K562 (cell line): ENCODE measurements at regions not wholly inside any gene's neighbourhood (a gene's known extent, or its start where the extent isn't known, plus 50 kb on each side); places are given as distances from the start of the nearest gene placed in this dataset.

Experiments used
- ATAC-seq: fragments of 200-7000 bp; cut with Tn5 transposase; 3 replicates; pipeline ENCODE4 v1.9.1; 2020; ENCODE audit warnings: moderate library complexity
- BruUV-seq: library from RNA; stranded (reverse); fragments of 400-500 nt; replicated peaks from 2 replicates; lab custom pipeline; 2021; lab: Mats Ljungman, UMichigan
- CTCF ChIA-PET: fragments of 300-600 bp; formaldehyde crosslinking; extraction: SDS; loops from one replicate; lab custom pipeline; 2021; ENCODE audit warnings: low intra/inter-chr PET ratio; lab: Yijun Ruan, JAX
- POLR2A ChIA-PET: fragments of 300-600, 350-650 bp; sonication (Branson Sonifier 250); formaldehyde crosslinking; extraction: SDS; loops from one replicate; lab custom pipeline; 2021; ENCODE audit warnings: antibody characterized with exemption, inconsistent platforms; lab: Yijun Ruan, JAX
- DNase-seq, 4 experiments: peaks; one replicate each; pipeline versions ENCODE4 v3.0.0 to v3.0.0-alpha.2; 2011 to 2018; ENCODE audit warnings: low spot score in 3 of 4, mixed read lengths in 3 of 4; ENCODE audit errors: extremely low read depth in 1 of 4
- FAIRE-seq: peaks from 2 replicates; lab custom pipeline; 2011; peaks lifted over from hg19 to GRCh38; lab: Jason Lieb, UNC
- H2AFZ ChIP-seq: 2 replicates; pipeline ENCODE4 v1.6.0; 2011; ENCODE audit warnings: low read depth, low read length, control low read depth, inconsistent platforms
- H3K27ac ChIP-seq: fragments of 200-600 bp; 3 replicates; pipeline ENCODE4 v1.8.0; 2011; ENCODE audit warnings: low read depth, mild to moderate bottlenecking, control low read depth, inconsistent platforms, low read length, moderate library complexity, mixed read lengths; ENCODE audit errors: extremely low read depth
- H3K27me3 ChIP-seq, 2 experiments: fragments of 300-600 bp in 1 of 2; 2 replicates in 1 of 2; 3 replicates in 1 of 2; pipeline versions ENCODE4 v1.6.0 to v1.8.0; 2011; ENCODE audit warnings: inconsistent platforms in 2 of 2, low read length in 2 of 2, mild to moderate bottlenecking in 1 of 2, mixed read lengths in 1 of 2, moderate library complexity in 1 of 2; ENCODE audit not compliant: control insufficient read depth in 2 of 2, insufficient read depth in 2 of 2
- H3K36me3 ChIP-seq: fragments of 300-600 bp; 3 replicates; pipeline ENCODE4 v1.8.0; 2011; ENCODE audit warnings: mild to moderate bottlenecking, low read length, inconsistent platforms; ENCODE audit not compliant: control insufficient read depth, insufficient read depth
- H3K4me1 ChIP-seq, 2 experiments: fragments of 200-600 bp in 1 of 2; replicated peaks in 1 of 2; 2 replicates in 1 of 2; 3 replicates in 1 of 2; pipeline versions ENCODE4 v1.5.1 to v1.8.0; 2011; ENCODE audit warnings: inconsistent platforms in 2 of 2, low read length in 2 of 2, mild to moderate bottlenecking in 1 of 2, mixed read lengths in 1 of 2, moderate library complexity in 1 of 2; ENCODE audit not compliant: control insufficient read depth in 2 of 2, insufficient read depth in 2 of 2
- H3K4me2 ChIP-seq: 2 replicates; pipeline ENCODE4 v1.6.1; 2011; ENCODE audit warnings: low read length, control low read depth, inconsistent platforms, mixed read lengths; ENCODE audit not compliant: insufficient read depth
- H3K4me3 ChIP-seq: fragments of 200-600 bp; sonication (generic), shearing (Covaris generic); 2 replicates; pipeline ENCODE4 v1.5.1; 2016; ENCODE audit warnings: control low read depth, inconsistent platforms
- H3K79me2 ChIP-seq: fragments of 200-600 bp; 3 replicates; pipeline ENCODE4 v1.8.0; 2011; ENCODE audit warnings: low read length, inconsistent platforms; ENCODE audit not compliant: control insufficient read depth, insufficient read depth
- H3K9ac ChIP-seq, 2 experiments: 2 replicates each; pipeline versions ENCODE4 v1.6.0 to v1.6.1; 2011; ENCODE audit warnings: low read depth in 2 of 2, low read length in 2 of 2, control low read depth in 1 of 2, inconsistent platforms in 1 of 2, mild to moderate bottlenecking in 1 of 2, mixed read lengths in 1 of 2; ENCODE audit not compliant: insufficient read depth in 1 of 2
- H3K9me1 ChIP-seq: one replicate; pipeline ENCODE4 v1.6.0; 2011; ENCODE audit warnings: inconsistent platforms, mild to moderate bottlenecking, low read length, moderate library complexity; ENCODE audit not compliant: control insufficient read depth, insufficient read depth
- H3K9me3 ChIP-seq: replicated peaks from 2 replicates; pipeline ENCODE4 v1.5.1; 2011; ENCODE audit warnings: low read depth, low read length, inconsistent platforms; ENCODE audit not compliant: control insufficient read depth, insufficient read depth
- H4K20me1 ChIP-seq: replicated peaks from 2 replicates; pipeline ENCODE4 v1.6.1; 2011; ENCODE audit warnings: low read length, inconsistent platforms, mixed read lengths; ENCODE audit not compliant: control insufficient read depth, insufficient read depth
- CREM ChIP-seq: IDR thresholded peaks from 2 replicates; pipeline ENCODE4 v1.6.1; 2014; ENCODE audit warnings: antibody characterized with exemption, low read depth
- DLX4 ChIP-seq: fragments of 250-450 bp; sonication (Bioruptor Pico); IDR thresholded peaks from 2 replicates; pipeline ENCODE4 v1.6.1; 2021; ENCODE audit warnings: mild to moderate bottlenecking
- FOS ChIP-seq: IDR thresholded peaks from 3 replicates; pipeline ENCODE4 v1.6.1; 2011; ENCODE audit not compliant: insufficient read length; ENCODE audit errors: extremely low read depth
- HMG20B ChIP-seq: fragments of 250-450 bp; sonication (Bioruptor Pico); IDR thresholded peaks from 2 replicates; pipeline ENCODE4 v1.5.0; 2021; ENCODE audit warnings: mild to moderate bottlenecking
- KDM2B ChIP-seq: fragments of 250-450 bp; sonication (Bioruptor Pico); IDR thresholded peaks from 2 replicates; pipeline ENCODE4 v1.8.0; 2021; ENCODE audit warnings: mild to moderate bottlenecking, moderate library complexity
- MYBL2 ChIP-seq, 2 experiments: fragments of 450-650 bp in 1 of 2; sonication (generic) in 1 of 2; formaldehyde crosslinking in 1 of 2; IDR thresholded peaks; 2 replicates each; pipeline versions ENCODE4 v1.6.1 to v1.8.1; 2017 to 2022; ENCODE audit warnings: borderline replicate concordance in 1 of 2, inconsistent platforms in 1 of 2, low read depth in 1 of 2, mild to moderate bottlenecking in 1 of 2, missing genetic modification reagents in 1 of 2, moderate library complexity in 1 of 2
- NFE2L1 ChIP-seq: fragments of 450-650 bp; IDR thresholded peaks from 2 replicates; pipeline ENCODE4 v1.6.1; 2016; ENCODE audit warnings: missing genetic modification characterization, low read depth, mild to moderate bottlenecking, missing compliant biosample characterization, moderate library complexity, borderline replicate concordance
- NONO ChIP-seq, 2 experiments: fragments of 200-400 bp in 1 of 2; fragments of 450-650 bp in 1 of 2; formaldehyde crosslinking in 1 of 2; IDR thresholded peaks; 2 replicates each; pipeline ENCODE4 v1.6.1; 2017; ENCODE audit warnings: low read depth in 2 of 2, mild to moderate bottlenecking in 2 of 2, moderate library complexity in 2 of 2, low read length in 1 of 2
- NRF1 ChIP-seq, 2 experiments: fragments of 450-650 bp; IDR thresholded peaks in 1 of 2; conservative IDR thresholded peaks in 1 of 2; 2 replicates each; pipeline ENCODE4 v1.6.1; 2014; ENCODE audit warnings: mild to moderate bottlenecking in 2 of 2
- PRPF4 ChIP-seq: fragments of 200-400 bp; formaldehyde crosslinking; IDR thresholded peaks from one replicate; pipeline ENCODE4 v1.6.1; 2017; ENCODE audit warnings: low read length, low read depth, mild to moderate bottlenecking; ENCODE audit not compliant: insufficient read depth, poor library complexity, severe bottlenecking
- RFX5 ChIP-seq: IDR thresholded peaks from 2 replicates; pipeline ENCODE4 v1.6.1; 2011; ENCODE audit warnings: low read depth, mild to moderate bottlenecking, improper control_type of control experiment, low read length
- TCFL5 ChIP-seq: fragments of 250-450 bp; sonication (Bioruptor Pico); conservative IDR thresholded peaks from 2 replicates; pipeline ENCODE4 v1.6.1; 2021; ENCODE audit warnings: mild to moderate bottlenecking, moderate library complexity, matching md5 sums
- WGBS: fragments of 100-300 bp; shearing (Covaris generic); methylation state at CpG from one replicate; pipeline ENCODE4 v1.1.6; 2016; ENCODE audit warnings: low coverage, mixed read lengths; ENCODE audit not compliant: insufficient coverage; ENCODE audit errors: missing lambda C conversion rate; 5-methylcytosine and 5-hydroxymethylcytosine counted together
- in situ Hi-C: fragments of 300-500 bp; cut with MboI; formaldehyde crosslinking; loops from 4 replicates; pipeline ENCODE4 v1.15.0; 2018; ENCODE audit warnings: inconsistent platforms, mixed read lengths
- intact Hi-C: fragments of 100-400 bp; cut with micrococcal nuclease; formaldehyde crosslinking; loops from 2 replicates; pipeline ENCODE4 v1.14.2; 2022
- TF ChIP-seq, protein P1 (sequence below): fragments of 450-650 bp; formaldehyde crosslinking; IDR thresholded peaks from 2 replicates; pipeline ENCODE4 v1.4.0; 2020; ENCODE audit warnings: mild to moderate bottlenecking, moderate library complexity

DNA sequence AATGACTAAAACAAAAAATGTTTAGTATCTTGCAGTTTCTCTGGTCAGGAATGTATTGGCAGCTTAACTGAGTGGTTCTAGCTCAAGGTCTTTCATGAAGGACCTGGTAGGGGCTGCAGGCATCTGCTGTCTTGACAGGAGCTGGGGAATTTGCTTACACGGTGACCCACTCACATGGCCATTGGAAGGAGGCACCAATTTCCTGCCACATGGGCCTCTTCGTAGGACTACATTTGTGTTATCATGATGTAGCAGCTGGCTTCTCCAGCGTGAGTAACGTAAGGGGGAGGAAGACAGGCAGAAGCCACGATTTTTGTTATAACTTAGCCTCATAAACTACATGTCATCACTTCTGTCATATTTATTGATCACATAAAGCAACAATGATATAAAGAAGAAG lies 376.3 kb downstream of the AMY1C start:
- DNase-seq (no peak), FAIRE-seq (no peak), ATAC-seq (no peak)
- no TSS peak for BruUV-seq
- Histone ChIP-seq H3K9me3 (no peaks in the 10 kb centered on the region), H3K27ac (no peak overlapping the region), H3K36me3 (no peaks in the 10 kb centered on the region), H3K9ac (no peak overlapping the region), H3K4me3 (no peak overlapping the region), H3K4me2 (no peak overlapping the region), H3K27me3 (no peaks in the 10 kb centered on the region), H3K79me2 (no peaks in the 10 kb centered on the region), H3K4me1 (no peaks in the 10 kb centered on the region), H3K9me1 (no peaks in the 10 kb centered on the region), H4K20me1 (no peaks in the 10 kb centered on the region), H2AFZ (no peak overlapping the region)
- in situ Hi-C loops = no loop called here
- CTCF ChIA-PET = no interaction called here
- WGBS = 0% methylated on average over 5 of the region's 5 CpGs
- POLR2A ChIA-PET = no interaction called here
- intact Hi-C loops = no loop called here
- no peak for TF ChIP-seq NFE2L1 (tag)
- TF ChIP-seq KDM2B = no peak
- TF ChIP-seq NONO (IDR thresholded peaks at IDR 0.05; ENCODE audit: low read depth in 2 of 2, low read length in 1 of 2) = no peak
- TF ChIP-seq DLX4 (CRISPR knock-in tag) = no peak
- TF ChIP-seq FOS = no peak
- no peak for TF ChIP-seq HMG20B (CRISPR knock-in tag)
- TF ChIP-seq NRF1 (conservative IDR thresholded peaks at IDR 0.05 in 1 of 2, IDR thresholded peaks at IDR 0.05 in 1 of 2) = no peak
- TF ChIP-seq CREM = no peak
- no peak for TF ChIP-seq RFX5
- TF ChIP-seq, protein P1, sequence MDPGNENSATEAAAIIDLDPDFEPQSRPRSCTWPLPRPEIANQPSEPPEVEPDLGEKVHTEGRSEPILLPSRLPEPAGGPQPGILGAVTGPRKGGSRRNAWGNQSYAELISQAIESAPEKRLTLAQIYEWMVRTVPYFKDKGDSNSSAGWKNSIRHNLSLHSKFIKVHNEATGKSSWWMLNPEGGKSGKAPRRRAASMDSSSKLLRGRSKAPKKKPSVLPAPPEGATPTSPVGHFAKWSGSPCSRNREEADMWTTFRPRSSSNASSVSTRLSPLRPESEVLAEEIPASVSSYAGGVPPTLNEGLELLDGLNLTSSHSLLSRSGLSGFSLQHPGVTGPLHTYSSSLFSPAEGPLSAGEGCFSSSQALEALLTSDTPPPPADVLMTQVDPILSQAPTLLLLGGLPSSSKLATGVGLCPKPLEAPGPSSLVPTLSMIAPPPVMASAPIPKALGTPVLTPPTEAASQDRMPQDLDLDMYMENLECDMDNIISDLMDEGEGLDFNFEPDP = no peak
- TF ChIP-seq MYBL2 (IDR thresholded peaks at IDR 0.05; ENCODE audit: low read depth) = no peak
- no peak for TF ChIP-seq MYBL2 (CRISPR knock-in tag; IDR thresholded peaks at IDR 0.05; ENCODE audit: borderline replicate concordance)
- no peak for TF ChIP-seq TCFL5 (CRISPR knock-in tag)
- no peak for TF ChIP-seq PRPF4
